H1 (cell line): ENCODE measurements at regions not wholly inside any gene's neighbourhood (a gene's known extent, or its start where the extent isn't known, plus 50 kb on each side); places are given as distances from the start of the nearest gene placed in this dataset.

Experiments used
- CTCF ChIA-PET: fragments of 300-600 bp; sonication (Branson Sonifier 250); formaldehyde crosslinking; loops from one replicate; lab custom pipeline; 2021; ENCODE audit not compliant: partially characterized antibody; lab: Charles Lee
- POLR2A ChIA-PET: fragments of 300-600 bp; sonication (Branson Sonifier 250); formaldehyde crosslinking; loops from one replicate; lab custom pipeline; 2021; ENCODE audit warnings: inconsistent platforms; ENCODE audit not compliant: partially characterized antibody; lab: Charles Lee
- DNase-seq, 2 experiments: peaks; one replicate each; pipeline versions ENCODE4 v3.0.0 to v3.0.0-alpha.2; 2010 to 2022; ENCODE audit warnings: low spot score in 2 of 2, low read depth in 1 of 2, mixed read lengths in 1 of 2
- FAIRE-seq: peaks from 2 replicates; lab custom pipeline; 2011; peaks lifted over from hg19 to GRCh38; lab: Jason Lieb, UNC
- H2AFZ ChIP-seq: 2 replicates; pipeline ENCODE4 v1.8.1; 2012; ENCODE audit warnings: low read length, inconsistent platforms
- H2AK5ac ChIP-seq: 2 replicates; pipeline ENCODE4 v1.6.1; 2013; ENCODE audit warnings: low read depth, low read length
- H2BK120ac ChIP-seq: replicated peaks from 2 replicates; pipeline ENCODE3; 2013; ENCODE audit warnings: low read depth, low read length, inconsistent platforms
- H2BK12ac ChIP-seq: 2 replicates; pipeline ENCODE4 v1.6.1; 2013; ENCODE audit warnings: low read depth, low read length
- H2BK15ac ChIP-seq: 2 replicates; pipeline ENCODE4 v1.6.1; 2013; ENCODE audit warnings: low read length
- H2BK20ac ChIP-seq: 2 replicates; pipeline ENCODE4 v1.6.1; 2013; ENCODE audit warnings: low read length
- H2BK5ac ChIP-seq: 2 replicates; pipeline ENCODE4 v1.6.1; 2013; ENCODE audit warnings: low read depth, low read length
- H3K14ac ChIP-seq: 2 replicates; pipeline ENCODE4 v1.6.1; 2013; ENCODE audit warnings: inconsistent platforms; ENCODE audit not compliant: insufficient read length
- H3K18ac ChIP-seq: 2 replicates; pipeline ENCODE4 v1.6.1; 2013; ENCODE audit warnings: low read length; ENCODE audit errors: extremely low read depth
- H3K23ac ChIP-seq: 2 replicates; pipeline ENCODE4 v1.6.1; 2013; ENCODE audit warnings: inconsistent platforms; ENCODE audit not compliant: insufficient read length
- H3K23me2 ChIP-seq: 2 replicates; pipeline ENCODE4 v1.6.1; 2013; ENCODE audit warnings: low read depth, low read length
- H3K27ac ChIP-seq: 2 replicates; pipeline ENCODE4 v1.6.1; 2011; ENCODE audit warnings: low read depth, low read length, inconsistent platforms
- H3K27me3 ChIP-seq, 4 experiments: replicated peaks in 1 of 4; 1 replicate in 1 of 4; 2 replicates in 3 of 4; pipeline versions ENCODE4 v1.6.1 to v1.8.1; 2011 to 2013; ENCODE audit warnings: low read length in 3 of 4, mild to moderate bottlenecking in 3 of 4, inconsistent platforms in 2 of 4, mixed read lengths in 2 of 4, moderate library complexity in 1 of 4; ENCODE audit not compliant: control insufficient read depth in 3 of 4, insufficient read depth in 3 of 4; ENCODE audit errors: extremely low read depth in 1 of 4
- H3K36me3 ChIP-seq, 4 experiments: 2 replicates each; pipeline versions ENCODE4 v1.6.1 to v1.8.1; 2011 to 2013; ENCODE audit warnings: mild to moderate bottlenecking in 4 of 4, low read length in 3 of 4, moderate library complexity in 2 of 4, control low read depth in 1 of 4, inconsistent platforms in 1 of 4; ENCODE audit not compliant: insufficient read depth in 4 of 4, control insufficient read depth in 2 of 4
- H3K4ac ChIP-seq: replicated peaks from 2 replicates; pipeline ENCODE3; 2013; ENCODE audit warnings: low read length, low read depth, mixed read lengths, inconsistent platforms; ENCODE audit not compliant: insufficient read length
- H3K4me1 ChIP-seq, 4 experiments: replicated peaks in 1 of 4; 1 replicate in 1 of 4; 2 replicates in 3 of 4; pipeline versions ENCODE4 v1.6.1 to v1.8.1; 2011 to 2013; ENCODE audit warnings: low read length in 3 of 4, inconsistent platforms in 2 of 4, mixed read lengths in 1 of 4; ENCODE audit not compliant: insufficient read depth in 4 of 4, control insufficient read depth in 3 of 4
- H3K4me2 ChIP-seq, 2 experiments: 2 replicates each; pipeline versions ENCODE4 v1.6.1 to v1.8.1; 2011 to 2013; ENCODE audit warnings: low read depth in 2 of 2, low read length in 2 of 2, control low read depth in 1 of 2, inconsistent platforms in 1 of 2, mild to moderate bottlenecking in 1 of 2; ENCODE audit not compliant: insufficient read depth in 1 of 2
- H3K4me3 ChIP-seq, 4 experiments: fragments of 200-600, 300-600 bp in 1 of 4; sonication (generic), shearing (Covaris generic), sonication (Bioruptor Twin) in 1 of 4; 2 replicates each; pipeline versions ENCODE4 v1.5.1 to v1.8.1; 2011 to 2016; ENCODE audit warnings: low read length in 4 of 4, low read depth in 3 of 4, control low read depth in 2 of 4, inconsistent platforms in 2 of 4, mild to moderate bottlenecking in 2 of 4, mixed read lengths in 1 of 4, moderate library complexity in 1 of 4; ENCODE audit not compliant: insufficient read depth in 2 of 4; ENCODE audit errors: extremely low read depth in 1 of 4
- H3K56ac ChIP-seq: replicated peaks from 2 replicates; pipeline ENCODE3; 2013; ENCODE audit warnings: low read depth, mild to moderate bottlenecking, mixed read lengths, low read length, inconsistent platforms; ENCODE audit not compliant: insufficient read length
- H3K79me1 ChIP-seq: 2 replicates; pipeline ENCODE4 v1.6.1; 2013; ENCODE audit warnings: low read depth, low read length, control low read depth
- H3K79me2 ChIP-seq, 2 experiments: 2 replicates each; pipeline versions ENCODE4 v1.6.1 to v1.8.1; 2012 to 2013; ENCODE audit warnings: low read length in 2 of 2, mild to moderate bottlenecking in 2 of 2, inconsistent platforms in 1 of 2; ENCODE audit not compliant: insufficient read depth in 2 of 2, control insufficient read depth in 1 of 2
- H3K9ac ChIP-seq, 4 experiments: replicated peaks in 1 of 4; 1 replicate in 1 of 4; 2 replicates in 3 of 4; pipeline versions ENCODE4 v1.6.1 to v1.8.1; 2011 to 2013; ENCODE audit warnings: low read depth in 3 of 4, low read length in 3 of 4, control low read depth in 2 of 4, mild to moderate bottlenecking in 2 of 4, moderate library complexity in 2 of 4, inconsistent platforms in 1 of 4; ENCODE audit errors: extremely low read depth in 1 of 4
- H3K9me3 ChIP-seq, 2 experiments: 2 replicates each; pipeline versions ENCODE4 v1.6.1 to v1.8.1; 2012 to 2013; ENCODE audit warnings: mild to moderate bottlenecking in 2 of 2, moderate library complexity in 2 of 2, control low read depth in 1 of 2, inconsistent platforms in 1 of 2, low read depth in 1 of 2, low read length in 1 of 2, mixed read lengths in 1 of 2; ENCODE audit not compliant: insufficient read depth in 2 of 2
- H4K20me1 ChIP-seq, 2 experiments: replicated peaks in 1 of 2; 2 replicates each; pipeline versions ENCODE3 to v1.8.1; 2011 to 2013; ENCODE audit warnings: inconsistent platforms in 2 of 2, low read length in 2 of 2, mild to moderate bottlenecking in 1 of 2; ENCODE audit not compliant: insufficient read depth in 2 of 2, control insufficient read depth in 1 of 2
- H4K5ac ChIP-seq: 2 replicates; pipeline ENCODE4 v1.6.1; 2013; ENCODE audit warnings: low read length, low read depth, mixed read lengths, inconsistent platforms; ENCODE audit not compliant: insufficient read length
- H4K8ac ChIP-seq: 2 replicates; pipeline ENCODE4 v1.8.0; 2013; ENCODE audit warnings: mild to moderate bottlenecking, moderate library complexity, low read length, inconsistent platforms; ENCODE audit not compliant: insufficient read depth; ENCODE audit errors: extremely low read depth
- H4K91ac ChIP-seq: replicated peaks from 2 replicates; pipeline ENCODE3; 2013; ENCODE audit warnings: low read length, mixed read lengths, inconsistent platforms; ENCODE audit not compliant: insufficient read length
- ATF2 ChIP-seq: IDR thresholded peaks from 2 replicates; pipeline ENCODE4 v1.6.1; 2012; ENCODE audit warnings: low read length, inconsistent platforms
- CBX8 ChIP-seq: fragments of 300-800, 300-1000 bp; sonication (generic); IDR thresholded peaks from 2 replicates; pipeline ENCODE4 v1.7.1; 2016; ENCODE audit warnings: low read depth, low read length, borderline replicate concordance
- EP300 ChIP-seq, 2 experiments: IDR thresholded peaks; 1 replicate in 1 of 2; 2 replicates in 1 of 2; pipeline ENCODE4 v1.6.1; 2011 to 2012; ENCODE audit warnings: low read depth in 2 of 2, low read length in 2 of 2, mild to moderate bottlenecking in 2 of 2, borderline replicate concordance in 1 of 2, inconsistent platforms in 1 of 2, moderate library complexity in 1 of 2
- HDAC2 ChIP-seq, 2 experiments: fragments of 300-600 bp in 1 of 2; sonication (generic) in 1 of 2; IDR thresholded peaks; 2 replicates each; pipeline ENCODE4 v1.6.1; 2011 to 2012; ENCODE audit warnings: low read depth in 2 of 2, low read length in 2 of 2, mild to moderate bottlenecking in 2 of 2, moderate library complexity in 2 of 2, borderline replicate concordance in 1 of 2, inconsistent platforms in 1 of 2
- HDAC6 ChIP-seq: IDR thresholded peaks from one replicate; pipeline ENCODE4 v1.7.1; 2012; ENCODE audit warnings: low read depth, mild to moderate bottlenecking, inconsistent platforms, low read length, moderate library complexity
- JUND ChIP-seq: IDR thresholded peaks from 2 replicates; pipeline ENCODE4 v1.6.1; 2011; ENCODE audit warnings: mild to moderate bottlenecking, improper control_type of control experiment, low read length
- NANOG ChIP-seq: IDR thresholded peaks from 2 replicates; pipeline ENCODE4 v1.6.1; 2011; ENCODE audit warnings: low read length, low read depth, mild to moderate bottlenecking, inconsistent platforms; ENCODE audit not compliant: insufficient read depth, poor library complexity, severe bottlenecking
- POU5F1 ChIP-seq: IDR thresholded peaks from 2 replicates; pipeline ENCODE4 v1.6.1; 2011; ENCODE audit warnings: low read depth, mild to moderate bottlenecking, low read length, moderate library complexity
- RBBP5 ChIP-seq: IDR thresholded peaks from 2 replicates; pipeline ENCODE4 v1.7.1; 2012; ENCODE audit warnings: low read depth, mild to moderate bottlenecking, inconsistent platforms, low read length, moderate library complexity, borderline replicate concordance
- RFX5 ChIP-seq: IDR thresholded peaks from 2 replicates; pipeline ENCODE4 v1.6.1; 2011; ENCODE audit warnings: low read depth, low read length, improper control_type of control experiment, borderline replicate concordance
- SRF ChIP-seq: IDR thresholded peaks from 2 replicates; pipeline ENCODE4 v1.6.1; 2011; ENCODE audit warnings: mild to moderate bottlenecking, low read depth, low read length, moderate library complexity
- YY1 ChIP-seq: IDR thresholded peaks from 2 replicates; pipeline ENCODE4 v1.6.1; 2011; ENCODE audit warnings: low read depth, mild to moderate bottlenecking, low read length
- WGBS, 2 experiments: shearing (Covaris generic) in 1 of 2; methylation state at CpG; one replicate each; pipeline versions ENCODE4 v1.1.6 to v1.1.7; 2013 to 2015; ENCODE audit warnings: low lambda C conversion rate in 2 of 2, mixed read lengths in 2 of 2, inconsistent platforms in 1 of 2, low coverage in 1 of 2, missing lambda C conversion rate in 1 of 2; ENCODE audit not compliant: insufficient replicate concordance in 2 of 2, insufficient coverage in 1 of 2, insufficient read length in 1 of 2; ENCODE audit errors: extremely low coverage in 1 of 2, missing lambda C conversion rate in 1 of 2; 5-methylcytosine and 5-hydroxymethylcytosine counted together

DNA sequence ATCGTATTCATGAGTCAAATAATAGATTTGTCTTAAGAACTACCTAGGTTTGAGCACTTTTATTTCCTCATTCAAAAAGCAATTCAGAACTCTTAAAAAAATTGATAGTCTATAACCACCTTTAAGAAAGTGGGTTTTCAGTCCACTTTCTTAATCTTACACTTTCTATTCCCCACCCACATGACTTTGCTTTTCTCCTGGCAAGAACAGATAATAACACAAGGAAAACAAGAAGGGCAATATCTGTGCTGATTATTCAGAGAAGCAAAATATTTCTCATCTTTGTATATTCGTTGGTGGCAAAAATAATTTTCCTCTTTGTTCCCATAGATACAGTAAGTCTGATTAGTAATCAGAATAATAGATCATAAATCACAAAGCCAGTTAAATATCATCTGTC lies 130.6 kb upstream of the DNAJC10 start:
- FAIRE-seq = no peak
- POLR2A ChIA-PET = no interaction called here

More for the DNA sequence above, 130.6 kb upstream of the DNAJC10 start:
- no peak overlapping the region for H2AK5ac ChIP-seq
- no peak for DNase-seq
- H3K23me2 ChIP-seq = no peaks in the 10 kb centered on the region
- H3K14ac ChIP-seq = no peak overlapping the region
- no peak overlapping the region for H3K4me2 ChIP-seq
- no peak overlapping the region for H2BK12ac ChIP-seq
- no peak overlapping the region for H3K4me3 ChIP-seq
- H3K18ac ChIP-seq = no peak overlapping the region
- H3K4me1 ChIP-seq = no peaks in the 10 kb centered on the region
- H3K79me2 ChIP-seq = no peaks in the 10 kb centered on the region
- no peak overlapping the region for H2AFZ ChIP-seq
- H3K9me3 ChIP-seq = no peaks in the 10 kb centered on the region
- CTCF ChIA-PET = interaction anchor here (0.6 kb wide), 1 partner anchor 344 kb away, joined by 7 read pairs; no protein-coding TSS in a partner anchor
- no peak overlapping the region for H3K4ac ChIP-seq
- H3K27me3 ChIP-seq = no peaks in the 10 kb centered on the region
- no peak overlapping the region for H3K9ac ChIP-seq
- H4K8ac ChIP-seq = no peak overlapping the region
- H3K36me3 ChIP-seq = no peaks in the 10 kb centered on the region
- 88% methylated on average over 2 of the region's 2 CpGs; no CpG with 5 or more reads in 1 of the 2 experiments for WGBS, 2 experiments
- H2BK5ac ChIP-seq = no peak overlapping the region
- H4K91ac ChIP-seq = no peak overlapping the region
- no peak overlapping the region for H3K27ac ChIP-seq
- H3K56ac ChIP-seq = no peak overlapping the region
- H4K20me1 ChIP-seq = no peaks in the 10 kb centered on the region
- H3K79me1 ChIP-seq = no peaks in the 10 kb centered on the region
- H2BK15ac ChIP-seq = no peak overlapping the region
- no peak overlapping the region for H2BK20ac ChIP-seq
- no peak overlapping the region for H3K23ac ChIP-seq
- H4K5ac ChIP-seq = no peak overlapping the region
- no peak overlapping the region for H2BK120ac ChIP-seq
- TF ChIP-seq ATF2 (no peak), NANOG (no peak), RBBP5 (no peak), YY1 (no peak), HDAC2 (IDR thresholded peaks at IDR 0.05; ENCODE audit: borderline replicate concordance in 1 of 2, low read depth in 2 of 2, low read length in 2 of 2) (no peak), RFX5 (no peak), POU5F1 (no peak), CBX8 (no peak), JUND (no peak), SRF (no peak), EP300 (IDR thresholded peaks at IDR 0.05; ENCODE audit: borderline replicate concordance in 1 of 2, low read depth in 2 of 2, low read length in 2 of 2) (no peak), HDAC6 (no peak)
